ENCODE measurements at regions not wholly inside any gene's neighbourhood (a gene's known extent, or its start where the extent isn't known, plus 50 kb on each side); places are given as distances from the start of the nearest gene placed in this dataset.

DNA sequence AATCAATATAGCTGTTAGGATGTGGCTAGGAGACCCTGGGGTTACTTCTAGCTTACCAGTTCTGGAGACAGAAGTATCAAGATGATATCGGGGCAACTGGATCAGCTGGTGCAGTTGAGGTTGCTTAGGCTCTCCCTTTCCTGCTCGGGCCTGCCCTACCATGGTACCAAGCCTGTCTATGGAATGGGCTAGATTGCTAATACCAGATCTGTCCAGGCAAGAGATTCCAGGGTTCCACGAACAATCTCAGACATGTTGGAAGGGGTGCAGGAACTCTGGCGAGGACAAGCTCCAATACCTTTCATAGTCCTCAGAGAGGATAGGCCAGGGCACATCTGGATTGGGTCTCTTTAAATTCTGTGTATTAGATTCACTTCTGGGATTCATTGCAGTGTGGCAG lies 53.8 kb downstream of the ADM start:
- DNase-seq = no peak

DNA sequence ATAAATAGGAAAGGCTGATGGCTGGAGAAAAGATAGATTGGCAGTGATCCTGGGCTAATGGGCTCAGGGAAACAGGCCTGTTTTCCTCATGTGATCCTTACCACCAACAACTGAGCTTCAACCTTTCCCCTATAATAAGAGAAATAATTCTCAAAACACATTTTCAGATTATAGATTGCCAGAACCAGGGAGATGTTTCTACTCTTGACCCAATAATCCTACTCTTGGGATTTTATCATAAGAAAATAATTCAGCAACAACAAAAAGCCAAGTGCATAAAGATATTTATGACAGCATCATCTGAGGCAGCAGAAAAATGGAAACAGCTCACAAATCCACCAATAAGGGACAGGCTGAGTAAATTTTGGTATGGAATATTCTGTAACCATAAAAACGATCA lies 54.3 kb downstream of the ADM start:
- no peak for DNase-seq

DNA sequence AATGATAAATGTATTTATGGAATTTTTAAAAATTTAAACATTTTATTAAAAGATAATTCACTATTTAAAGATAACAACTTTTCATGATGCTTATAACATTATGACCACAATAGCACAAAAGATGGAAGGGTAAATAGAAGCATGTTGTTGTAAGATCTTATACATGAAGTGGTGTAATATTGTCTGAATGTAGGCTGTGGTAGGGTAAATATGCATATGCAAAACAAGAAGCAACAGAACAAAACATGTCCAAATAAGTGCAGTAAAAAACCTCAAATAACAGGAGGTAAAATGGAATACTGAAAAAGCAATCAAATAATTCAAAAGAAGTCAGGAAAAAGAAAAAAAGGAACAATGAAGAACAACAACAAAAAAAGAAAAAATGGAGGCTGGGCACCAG lies 56.0 kb downstream of the ADM start:
- no peak for DNase-seq

DNA sequence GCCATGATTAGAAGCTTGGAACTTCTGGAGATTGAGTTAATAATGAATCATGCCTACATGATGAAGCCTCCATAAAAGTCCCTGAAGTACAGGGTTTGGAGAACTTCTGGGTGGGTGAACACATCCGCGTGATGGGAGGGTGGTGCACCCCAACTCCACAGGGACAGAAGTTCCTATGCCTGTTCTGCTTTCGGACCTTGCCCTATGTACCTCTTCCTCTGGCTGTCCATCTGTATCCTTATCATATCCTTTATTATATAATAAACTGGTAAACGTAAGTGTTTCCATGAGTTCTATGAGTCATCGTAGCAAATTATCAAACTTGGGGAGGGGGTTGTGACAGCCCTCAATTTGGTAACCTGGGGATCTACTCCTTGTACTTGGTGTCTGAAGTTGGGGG lies 60.2 kb downstream of the ADM start:
- DNase-seq = no peak

DNA sequence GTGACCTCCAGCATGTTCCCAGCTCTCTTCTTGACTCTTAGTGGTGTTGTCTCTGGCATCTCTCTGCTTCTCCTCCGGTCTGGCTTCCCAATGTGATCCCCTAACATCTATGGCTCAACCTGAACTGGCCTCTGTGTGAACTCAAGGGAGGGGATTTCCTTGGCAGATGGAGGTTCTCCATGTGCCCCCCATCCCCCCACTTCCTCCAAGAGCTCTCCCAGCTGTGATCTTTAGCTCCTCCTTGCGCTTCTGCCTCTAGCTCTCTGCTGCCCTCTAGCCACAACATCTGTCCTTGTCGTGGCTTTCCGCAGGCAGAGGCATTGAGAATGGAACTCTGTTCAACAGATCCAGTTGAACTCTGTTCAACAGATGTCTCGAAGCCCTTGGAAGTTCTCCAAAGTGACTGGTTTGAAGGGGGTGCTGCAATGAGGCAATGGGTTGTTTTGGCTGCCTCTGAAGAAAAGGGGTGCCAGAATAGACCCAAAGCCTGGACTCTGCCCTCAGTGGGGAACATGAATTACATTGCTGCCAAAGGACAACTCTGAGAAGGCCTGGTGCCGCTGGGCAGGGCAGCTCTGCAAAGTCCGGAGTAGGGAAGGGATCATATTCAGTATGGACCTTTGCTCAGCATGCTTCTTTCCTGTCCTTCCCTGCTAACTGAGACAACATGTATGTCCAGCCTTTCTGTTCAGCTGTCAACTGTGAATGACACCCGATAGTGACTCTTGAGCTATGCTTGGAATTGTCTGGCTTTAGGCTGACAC lies 61.9 kb downstream of the ADM start:
- DNase-seq = peak in 41 of 56 donors; percentile 5 to 72 (median 30)

DNA sequence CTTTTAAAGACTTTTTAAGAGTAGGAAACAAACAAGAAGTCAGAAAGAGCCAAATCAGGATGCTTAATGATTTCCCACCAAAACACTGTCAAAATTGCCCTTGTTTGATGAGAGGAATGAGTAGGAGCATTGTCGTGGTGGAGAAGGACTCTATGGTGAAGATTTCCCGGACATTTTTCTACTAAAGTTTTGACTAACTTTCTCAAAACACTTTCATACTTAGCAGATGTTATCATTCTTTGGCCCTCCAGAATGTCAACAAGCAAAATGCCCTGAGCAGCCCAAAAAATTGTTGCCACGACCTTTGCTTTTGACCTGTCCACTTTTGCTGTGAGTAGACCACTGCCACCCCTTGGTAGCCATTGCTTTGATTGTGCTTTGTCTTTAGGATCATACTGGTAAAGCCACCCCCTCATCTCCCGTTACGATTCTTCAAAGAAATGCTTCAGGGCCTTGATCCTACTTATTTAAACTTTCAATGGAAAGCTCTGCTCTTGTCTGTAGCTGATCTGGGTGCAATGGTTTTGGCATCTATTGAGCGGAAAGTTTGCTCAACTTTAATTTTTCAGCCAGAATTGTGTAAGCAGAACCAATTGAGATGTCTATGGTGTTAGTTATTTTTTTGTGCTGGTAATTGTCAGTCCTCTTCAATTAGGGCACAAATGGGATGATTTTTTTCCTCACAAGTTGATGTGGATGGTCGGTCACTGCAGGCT lies 67.2 kb downstream of the ADM start:
- no peak for DNase-seq

DNA sequence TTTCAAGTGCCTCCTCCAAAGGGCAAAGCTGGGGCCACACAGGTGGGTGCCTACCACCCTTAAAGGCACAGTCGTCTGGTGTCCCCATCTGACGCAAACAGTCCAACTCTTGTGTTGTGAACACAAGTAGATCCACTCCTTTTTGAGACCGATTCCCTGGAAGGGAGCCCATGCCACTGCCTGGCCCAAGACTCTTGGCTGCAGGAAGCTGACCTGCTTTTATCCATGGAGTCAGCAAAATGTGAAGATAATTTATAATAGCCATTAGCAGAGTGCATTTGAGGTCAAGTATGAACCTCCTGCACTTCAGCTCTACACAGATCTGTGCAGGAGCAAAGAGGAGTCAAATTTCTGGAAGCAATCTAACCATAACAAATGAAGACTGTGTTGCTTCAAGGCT lies 68.5 kb downstream of the ADM start:
- peak in 8 of 56 donors; percentile 8 to 19 (median 12) for DNase-seq

DNA sequence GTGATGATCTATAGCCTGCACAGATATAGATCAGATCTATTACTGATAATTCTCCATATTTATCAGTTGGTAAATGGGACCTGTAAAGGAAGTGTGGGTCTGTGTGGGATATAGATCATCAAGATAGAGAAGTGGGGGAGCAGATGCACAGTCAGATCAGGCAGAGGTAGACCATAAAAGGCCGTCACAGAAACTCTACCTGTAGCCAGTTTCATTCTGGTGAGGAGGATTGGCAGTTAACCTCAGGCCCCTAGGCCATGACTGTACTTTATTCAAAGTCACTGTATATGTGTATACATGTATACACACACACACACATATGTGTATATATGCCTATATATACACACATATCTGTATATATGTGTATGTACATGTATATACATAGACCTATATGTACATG lies 69.1 kb downstream of the ADM start:
- no peak for DNase-seq

DNA sequence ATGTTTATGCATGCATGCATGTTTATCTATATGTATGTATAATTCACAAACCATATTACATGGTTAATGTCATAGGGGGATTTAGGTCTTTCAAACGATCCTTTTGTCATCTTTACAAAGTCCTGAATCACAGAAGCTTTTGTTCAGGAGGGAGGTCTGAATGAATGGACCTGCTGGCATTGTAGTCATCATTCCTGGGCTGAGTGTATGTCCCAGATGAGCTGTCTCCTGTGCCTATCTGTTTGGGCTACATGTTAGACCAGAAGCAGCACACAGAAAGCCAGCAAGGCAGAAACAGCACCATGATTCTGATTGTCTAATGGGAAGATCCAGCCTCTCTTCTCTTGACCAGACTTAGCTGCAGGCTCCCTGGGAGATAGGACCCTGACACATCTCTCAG lies 69.5 kb downstream of the ADM start:
- no peak for DNase-seq

DNA sequence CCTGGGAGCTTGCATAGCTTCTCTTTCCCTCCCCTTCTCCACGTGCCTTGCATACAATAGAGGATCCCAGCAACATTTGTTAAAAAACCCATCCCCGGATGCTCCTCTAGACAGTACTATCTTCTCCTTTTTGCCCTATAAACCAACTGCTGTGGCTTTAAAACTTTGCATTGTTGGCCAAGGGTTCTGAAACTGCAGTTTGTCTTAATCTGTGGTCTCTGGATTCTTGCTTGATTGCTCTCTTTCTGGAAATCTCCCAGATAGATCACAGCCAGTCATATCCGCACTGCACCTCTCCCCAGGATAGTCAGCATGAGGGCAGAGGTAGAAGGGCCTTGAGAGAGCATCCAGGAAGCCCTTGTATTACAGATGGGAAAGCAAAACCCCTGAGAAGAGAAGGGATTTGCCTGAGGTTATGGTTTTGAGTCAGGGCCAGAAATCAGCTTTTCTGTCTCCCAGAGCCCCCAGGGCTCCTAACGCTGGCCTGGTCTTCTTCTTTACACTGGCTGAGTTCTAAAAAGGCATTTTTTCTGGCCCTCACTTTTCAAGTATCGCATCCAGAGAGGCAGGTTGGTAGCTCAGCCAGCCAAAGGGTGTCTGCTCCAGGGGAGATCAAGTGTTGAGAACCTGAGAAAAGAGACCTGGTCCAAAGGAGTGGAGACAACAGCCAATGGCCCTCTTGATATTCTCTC lies 70.6 kb downstream of the ADM start:
- no peak for DNase-seq

DNA sequence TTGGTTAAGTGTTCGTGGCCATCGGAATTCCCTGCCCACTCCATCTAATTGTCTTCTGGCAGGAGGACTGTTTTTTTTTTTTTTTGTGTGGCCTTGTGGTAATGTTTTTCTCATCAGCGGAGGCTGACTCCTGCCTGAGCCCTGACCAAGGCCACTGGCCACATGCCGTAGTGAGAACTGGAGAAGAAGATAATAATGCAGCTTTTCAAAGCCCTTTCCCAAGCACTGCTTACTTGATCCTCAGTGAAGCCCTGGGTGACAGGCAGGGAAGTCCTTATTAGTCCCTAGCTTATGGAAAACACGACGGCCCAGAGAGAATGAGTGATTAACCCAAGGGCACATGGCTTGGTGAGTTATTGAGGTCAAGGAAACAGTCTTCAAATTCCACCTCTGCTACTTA lies 71.2 kb downstream of the ADM start:
- DNase-seq = no peak

DNA sequence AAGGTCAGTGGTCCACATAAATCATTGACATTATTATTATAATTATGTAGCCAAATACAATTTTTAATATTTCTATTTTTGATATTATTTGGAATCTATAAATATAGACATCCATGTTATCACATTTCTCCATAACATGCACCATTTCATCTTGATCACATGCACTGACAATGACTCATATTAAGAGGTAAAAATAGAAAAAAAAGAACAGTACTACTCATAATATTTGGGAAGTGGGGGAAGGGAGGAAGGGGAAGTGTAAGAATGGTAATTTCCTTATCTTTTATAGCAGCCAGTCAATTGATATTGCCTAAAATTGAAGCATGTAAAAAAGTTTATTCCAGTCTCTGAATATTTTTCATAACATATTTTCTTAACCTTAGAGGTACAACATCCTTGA lies 72.3 kb downstream of the ADM start:
- DNase-seq = no peak

DNA sequence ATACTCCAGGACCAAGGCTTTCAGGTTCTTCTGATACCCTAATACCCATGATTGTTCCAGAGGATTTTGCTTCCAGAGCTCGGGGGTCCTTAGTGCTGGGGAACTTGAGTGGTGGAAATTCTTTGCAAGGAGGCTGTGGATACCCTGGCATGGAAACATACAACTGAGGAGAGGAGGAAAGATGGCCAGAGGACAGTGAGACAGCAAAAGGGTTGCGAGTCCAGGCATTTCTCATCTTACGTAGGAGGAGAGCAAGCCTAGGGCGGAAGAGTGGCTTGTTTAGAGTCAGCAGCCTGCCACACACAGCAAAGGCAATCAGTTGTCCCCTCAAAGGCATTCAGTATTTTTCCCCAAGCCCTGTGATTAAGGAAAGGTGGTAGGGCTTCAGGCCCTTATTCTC lies 73.5 kb downstream of the ADM start:
- no peak for DNase-seq

DNA sequence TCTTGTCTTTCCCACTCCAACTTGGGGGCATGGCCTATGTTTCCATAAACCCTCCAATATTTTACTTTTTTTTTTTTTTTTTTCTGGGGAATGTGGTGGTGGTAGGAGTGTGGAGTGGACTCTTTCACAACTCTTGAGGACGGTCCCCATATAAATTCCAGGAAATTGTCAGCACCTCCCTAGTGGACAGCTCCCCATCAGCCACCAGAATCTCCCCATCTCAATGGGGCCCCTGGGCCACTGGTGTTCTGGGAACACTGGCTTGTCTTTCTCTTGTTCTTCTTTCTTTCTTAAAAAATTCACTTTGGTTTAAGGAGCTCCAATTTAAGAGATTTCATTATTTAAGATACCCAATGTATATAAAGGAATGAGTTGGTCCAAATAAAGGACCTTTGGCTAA lies 74.1 kb downstream of the ADM start:
- DNase-seq = no peak

DNA sequence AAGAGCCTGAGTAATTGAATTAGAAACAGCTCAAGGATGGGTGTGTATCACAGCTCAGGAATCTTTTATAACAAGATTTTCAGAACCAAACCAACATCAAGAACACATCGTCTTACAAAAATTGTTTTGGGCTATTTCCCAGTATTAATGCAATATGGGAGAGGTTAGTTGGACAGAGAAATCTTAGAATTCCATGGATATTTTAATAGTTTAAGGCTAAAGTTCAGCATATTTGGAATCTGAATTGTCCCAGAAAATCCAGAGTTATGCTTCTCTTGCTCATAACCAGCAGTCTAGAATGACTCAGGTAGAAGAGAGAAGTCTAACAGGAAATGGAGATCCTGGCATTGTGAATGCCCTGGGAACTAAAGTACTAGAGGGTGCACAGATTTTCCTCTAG lies 74.6 kb downstream of the ADM start:
- DNase-seq = no peak

DNA sequence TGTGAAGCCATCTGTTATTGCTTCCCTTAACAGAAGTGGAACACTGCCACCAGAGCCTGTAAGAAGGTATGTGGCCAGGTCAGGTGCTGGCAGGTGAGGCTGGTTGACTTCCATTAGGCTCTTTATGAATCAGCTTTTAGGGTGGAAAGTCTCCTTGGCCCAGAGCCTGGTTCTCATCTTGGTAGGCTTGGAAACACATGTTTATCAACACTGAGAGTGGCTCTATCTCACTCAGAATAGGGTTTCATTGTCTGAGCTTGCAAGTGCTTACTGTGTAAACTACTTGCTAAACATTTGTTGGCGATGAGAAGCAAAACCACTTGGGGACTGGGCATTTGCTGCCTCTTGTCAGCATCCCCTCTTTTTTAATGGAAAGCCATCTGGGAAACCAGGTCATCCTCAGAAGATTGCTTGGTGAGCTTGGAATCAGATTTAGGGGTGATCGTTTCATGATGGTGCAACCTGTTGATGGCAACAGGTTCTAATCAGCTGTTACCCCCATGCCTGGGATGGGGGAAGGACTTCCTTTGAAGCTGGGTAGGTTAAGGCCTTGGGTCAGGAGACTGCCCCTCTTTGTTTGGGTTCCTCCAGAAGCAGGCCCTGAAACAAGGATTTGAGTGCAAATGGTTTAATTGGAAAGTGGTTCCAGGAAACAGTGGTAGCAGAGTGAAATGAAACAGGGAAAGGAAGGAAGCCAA lies 75.0 kb upstream of the AMPD3 start:
- DNase-seq = no peak

DNA sequence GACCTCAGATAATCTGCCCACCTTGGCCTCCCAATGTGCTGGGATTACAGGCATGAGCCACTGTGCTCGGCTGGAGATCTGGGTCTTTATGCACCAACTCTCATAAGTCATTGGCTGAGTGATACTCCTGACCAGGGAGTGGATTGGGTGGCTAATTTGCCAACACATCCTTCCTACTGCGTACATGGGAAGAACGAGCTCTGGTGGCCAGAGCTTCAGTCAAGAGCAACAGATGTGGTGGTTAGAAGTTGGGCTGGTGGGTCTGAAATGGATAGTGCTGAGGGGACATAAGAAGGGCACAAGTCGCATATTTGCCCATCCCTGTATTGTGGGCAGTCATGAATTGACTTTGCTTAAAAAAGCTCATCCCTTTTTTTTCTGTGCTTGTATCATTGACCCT lies 74.1 kb upstream of the AMPD3 start:
- DNase-seq = no peak

DNA sequence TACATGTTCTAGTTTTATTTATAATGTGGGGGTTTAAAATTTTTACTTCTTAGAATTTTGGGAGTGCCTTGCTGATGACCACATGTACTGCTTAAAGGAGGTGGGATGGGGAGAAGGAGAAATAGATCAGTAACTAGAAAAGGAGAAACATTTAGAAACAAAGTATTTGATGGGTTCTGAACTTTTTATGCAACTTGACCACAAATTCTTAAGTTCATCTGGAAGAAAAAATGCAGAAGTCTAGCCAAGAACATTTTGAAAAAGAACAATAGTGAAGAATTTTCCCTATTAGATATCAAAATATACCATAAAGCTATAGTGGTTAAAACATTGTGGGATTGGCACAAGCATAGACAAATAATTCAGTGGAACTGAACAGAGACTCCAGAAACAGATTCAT lies 73.3 kb upstream of the AMPD3 start:
- no peak for DNase-seq

DNA sequence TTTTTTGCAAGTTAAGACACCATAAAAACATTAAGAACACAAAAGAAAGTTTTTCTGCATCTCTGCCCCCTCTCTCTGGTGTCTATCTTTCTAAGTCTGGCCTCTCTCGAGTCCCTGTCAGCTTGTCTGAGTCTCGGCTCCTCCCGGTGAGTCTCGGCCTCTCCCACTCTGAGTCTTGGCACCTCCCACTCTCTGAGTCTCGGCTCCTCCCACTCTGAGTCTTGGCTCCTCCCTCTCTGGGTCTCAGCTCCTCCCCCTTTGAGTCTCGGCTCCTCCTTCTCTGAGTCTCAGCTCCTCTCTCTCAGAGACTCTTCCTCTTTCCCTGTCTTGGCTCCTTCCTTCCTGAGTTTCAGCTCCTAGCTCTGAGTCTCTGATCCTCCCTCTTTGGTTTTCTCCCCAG lies 72.5 kb upstream of the AMPD3 start:
- no peak for DNase-seq

DNA sequence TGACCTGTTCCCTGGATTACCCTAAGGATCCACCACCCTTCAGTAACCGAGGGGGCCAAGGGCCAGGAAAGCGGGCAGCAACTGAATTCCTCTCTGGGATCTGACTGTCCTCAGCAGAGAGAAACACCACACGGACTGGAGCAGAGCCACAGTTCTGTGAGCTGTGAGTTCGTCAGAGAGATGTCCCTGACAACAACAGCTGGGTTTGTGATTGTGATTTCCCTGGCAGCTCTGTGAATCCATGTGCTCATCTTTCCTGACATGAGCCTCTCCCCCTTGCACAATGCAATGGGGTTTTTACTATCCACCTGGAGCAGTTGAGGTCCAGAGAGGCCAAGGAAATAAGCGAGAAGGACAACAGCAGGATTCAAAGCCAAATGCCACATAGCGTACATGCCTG lies 69.4 kb upstream of the AMPD3 start:
- no peak for DNase-seq

DNA sequence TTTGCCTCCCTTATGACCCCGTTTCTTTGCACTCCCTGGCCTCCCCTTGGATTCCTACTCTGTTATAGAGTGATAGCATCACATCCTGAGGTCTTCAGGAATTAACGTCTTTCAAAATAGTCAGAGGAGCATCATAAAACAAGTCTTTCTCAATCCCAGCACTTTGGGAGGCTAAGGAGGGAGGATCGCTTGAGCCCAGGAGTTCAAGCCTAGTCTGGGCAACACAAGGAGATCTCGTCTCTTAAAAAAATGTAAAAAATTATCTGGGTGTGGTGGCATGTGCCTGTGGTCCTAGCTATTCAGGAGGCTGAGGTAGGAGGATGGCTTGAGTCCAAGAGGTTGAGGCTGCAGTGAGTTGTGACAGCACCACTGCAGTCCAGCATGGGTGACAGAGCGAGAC lies 68.7 kb upstream of the AMPD3 start:
- DNase-seq = no peak

DNA sequence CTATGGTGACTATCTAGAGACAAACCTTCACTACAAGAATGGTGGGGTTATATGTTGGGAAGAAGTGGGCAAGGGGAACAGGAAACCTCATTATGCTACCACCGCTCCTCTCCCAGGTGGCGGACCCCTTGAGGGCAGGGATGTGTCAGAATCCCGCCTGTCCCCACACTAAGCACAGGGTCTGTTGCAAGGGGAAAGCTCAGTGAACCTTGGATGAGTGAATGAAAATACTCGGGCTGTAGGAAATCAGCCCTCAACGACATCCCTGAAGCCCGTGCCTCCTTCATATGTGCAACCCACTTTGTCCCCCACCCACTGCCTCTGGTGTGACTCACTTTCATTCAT lies 68.2 kb upstream of the AMPD3 start:
- DNase-seq = no peak
